Karpas-422 (cell line): ENCODE measurements at regions not wholly inside any gene's neighbourhood (a gene's known extent, or its start where the extent isn't known, plus 50 kb on each side); places are given as distances from the start of the nearest gene placed in this dataset.

ENCODE experiments used
- DNase-seq: peaks from one replicate; pipeline ENCODE4 v3.0.0-alpha.2; 2015
- H2AFZ ChIP-seq: fragments of 200-600 bp; sonication (generic); 2 replicates; pipeline ENCODE4 v1.6.1; 2014; ENCODE audit warnings: antibody characterized with exemption, low read length, mixed read lengths
- H3K27ac ChIP-seq: fragments of 200-600 bp; sonication (generic); 2 replicates; pipeline ENCODE4 v1.5.1; 2014; ENCODE audit warnings: mild to moderate bottlenecking, low read length, moderate library complexity
- H3K27me3 ChIP-seq: fragments of 200-600 bp; sonication (generic); 2 replicates; pipeline ENCODE4 v1.6.1; 2014; ENCODE audit warnings: low read length, mixed read lengths
- H3K36me3 ChIP-seq: fragments of 200-600 bp; sonication (generic); 2 replicates; pipeline ENCODE4 v1.6.1; 2014; ENCODE audit warnings: low read length, mixed read lengths; ENCODE audit not compliant: insufficient read depth
- H3K4me1 ChIP-seq: fragments of 200-600 bp; sonication (generic); 2 replicates; pipeline ENCODE4 v1.6.1; 2014; ENCODE audit warnings: mild to moderate bottlenecking, low read length, mixed read lengths
- H3K4me2 ChIP-seq: fragments of 200-600 bp; sonication (generic); 2 replicates; pipeline ENCODE4 v1.6.1; 2014; ENCODE audit warnings: low read length, low read depth, mild to moderate bottlenecking; ENCODE audit not compliant: poor library complexity, severe bottlenecking
- H3K4me3 ChIP-seq: fragments of 200-600 bp; sonication (generic); 2 replicates; pipeline ENCODE4 v1.5.1; 2014; ENCODE audit warnings: mild to moderate bottlenecking, antibody characterized with exemption, low read length, mixed read lengths
- H3K79me2 ChIP-seq: fragments of 200-600 bp; sonication (generic); 2 replicates; pipeline ENCODE4 v1.6.1; 2014; ENCODE audit warnings: mild to moderate bottlenecking, low read length, mixed read lengths
- H3K9ac ChIP-seq: fragments of 200-600 bp; sonication (generic); 2 replicates; pipeline ENCODE4 v1.6.0; 2014; ENCODE audit warnings: low read length
- H3K9me2 ChIP-seq: fragments of 200-600 bp; sonication (generic), shearing (Covaris generic); replicated peaks from 2 replicates; pipeline ENCODE4 v1.6.0; 2014; ENCODE audit warnings: mild to moderate bottlenecking, low read length, moderate library complexity; ENCODE audit not compliant: insufficient read depth
- H3K9me3 ChIP-seq: fragments of 300-700, 200-600 bp; sonication (generic); 2 replicates; pipeline ENCODE4 v1.6.1; 2014; ENCODE audit warnings: low read length, mixed read lengths
- H4K20me1 ChIP-seq: fragments of 200-600 bp; sonication (generic); 2 replicates; pipeline ENCODE4 v1.6.1; 2014; ENCODE audit warnings: mild to moderate bottlenecking, antibody characterized with exemption, low read length, low read depth; ENCODE audit not compliant: insufficient read depth

DNA sequence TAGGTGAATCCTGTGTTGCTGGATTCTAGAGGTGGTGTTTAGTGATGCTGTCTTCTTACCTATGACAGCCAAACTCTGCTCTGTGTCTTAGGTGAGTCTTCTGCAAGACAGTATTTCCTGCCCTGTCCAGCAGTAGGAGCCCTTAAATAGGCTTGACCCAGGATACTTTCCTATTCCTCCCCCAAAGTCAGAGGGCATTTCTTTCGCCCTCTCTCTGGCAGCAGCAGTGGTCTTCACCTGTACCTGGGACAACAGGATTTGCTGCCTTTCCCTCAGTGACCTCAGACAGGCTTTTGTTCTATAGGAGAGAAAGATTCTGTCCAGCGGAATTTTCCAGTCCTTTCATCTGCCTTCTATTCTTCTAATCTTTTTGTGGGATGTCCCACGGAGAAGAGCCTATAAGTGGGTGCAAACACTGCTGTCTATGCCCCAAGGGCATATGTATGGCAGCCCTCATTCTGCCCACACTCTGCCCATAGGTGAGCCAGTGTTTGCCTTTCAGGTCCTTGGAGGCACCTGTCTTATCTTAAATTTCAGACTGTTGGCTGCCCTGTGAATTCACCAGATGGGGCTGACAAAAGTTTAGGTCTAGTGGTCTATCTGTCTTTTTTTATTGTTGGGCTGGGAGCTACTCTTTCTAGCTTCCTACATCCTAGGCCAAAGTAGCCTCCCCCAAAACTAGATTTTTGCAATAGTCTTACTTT is 177.3 kb upstream of the SPOPL start:
- no peaks in the 10 kb centered on the region for H3K27me3 ChIP-seq
- no peaks in the 10 kb centered on the region for H3K36me3 ChIP-seq
- H3K9me3 ChIP-seq: no peaks in the 10 kb centered on the region
- no peak overlapping the region for H2AFZ ChIP-seq
- H3K9ac ChIP-seq: no peak overlapping the region
- H4K20me1 ChIP-seq: peaks cover 4% of the 10 kb centered on the region; the same call in 1 of the 2 replicates
- no peak overlapping the region for H3K27ac ChIP-seq
- H3K4me2 ChIP-seq: no peak overlapping the region
- no peaks in the 10 kb centered on the region for H3K9me2 ChIP-seq
- H3K79me2 ChIP-seq: no peaks in the 10 kb centered on the region
- no peak overlapping the region for H3K4me3 ChIP-seq
- no peak for DNase-seq
- no peaks in the 10 kb centered on the region for H3K4me1 ChIP-seq

GRCh38 chr2:138327967-138328366 is 173.6 kb upstream of the SPOPL start:
- H3K27me3 ChIP-seq: no peaks in the 10 kb centered on the region
- no peak overlapping the region for H3K4me3 ChIP-seq
- H3K9me2 ChIP-seq: no peaks in the 10 kb centered on the region
- H2AFZ ChIP-seq: no peak overlapping the region
- H3K4me1 ChIP-seq: no peaks in the 10 kb centered on the region
- DNase-seq: no peak
- H3K4me2 ChIP-seq: no peak overlapping the region
- no peak overlapping the region for H3K9ac ChIP-seq
- no peaks in the 10 kb centered on the region for H3K9me3 ChIP-seq
- peaks cover 4% of the 10 kb centered on the region; the same call in 1 of the 2 replicates for H4K20me1 ChIP-seq
- H3K27ac ChIP-seq: no peak overlapping the region
- H3K79me2 ChIP-seq: no peaks in the 10 kb centered on the region
- H3K36me3 ChIP-seq: no peaks in the 10 kb centered on the region

DNA sequence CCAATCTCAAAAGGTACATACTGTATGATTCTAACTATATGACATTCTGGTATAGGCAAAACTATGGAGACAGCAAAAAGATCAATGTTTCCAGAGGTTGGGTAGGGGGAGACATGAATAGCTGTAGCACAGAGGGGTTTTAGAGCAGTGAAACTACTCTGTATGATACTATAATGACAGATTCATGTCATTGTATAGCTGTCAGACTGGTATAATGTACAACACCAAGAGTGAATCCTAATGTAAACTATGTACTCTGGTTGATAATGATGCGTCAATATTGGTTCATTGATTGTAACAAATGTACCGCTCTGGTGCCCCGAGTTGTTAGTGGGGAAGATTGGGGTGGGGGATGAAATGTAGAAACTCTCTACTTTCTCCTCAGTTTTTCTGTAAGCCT is 172.4 kb upstream of the SPOPL start:
- no peak overlapping the region for H3K4me3 ChIP-seq
- H3K9ac ChIP-seq: no peak overlapping the region
- H2AFZ ChIP-seq: no peak overlapping the region
- no peaks in the 10 kb centered on the region for H3K36me3 ChIP-seq
- H3K4me2 ChIP-seq: no peak overlapping the region
- no peak for DNase-seq
- H4K20me1 ChIP-seq: peaks cover under 1% of the 10 kb centered on the region; the same call in 1 of the 2 replicates
- H3K9me3 ChIP-seq: no peaks in the 10 kb centered on the region
- H3K27ac ChIP-seq: no peak overlapping the region
- H3K9me2 ChIP-seq: no peaks in the 10 kb centered on the region
- H3K4me1 ChIP-seq: no peaks in the 10 kb centered on the region
- no peaks in the 10 kb centered on the region for H3K79me2 ChIP-seq
- no peaks in the 10 kb centered on the region for H3K27me3 ChIP-seq

DNA sequence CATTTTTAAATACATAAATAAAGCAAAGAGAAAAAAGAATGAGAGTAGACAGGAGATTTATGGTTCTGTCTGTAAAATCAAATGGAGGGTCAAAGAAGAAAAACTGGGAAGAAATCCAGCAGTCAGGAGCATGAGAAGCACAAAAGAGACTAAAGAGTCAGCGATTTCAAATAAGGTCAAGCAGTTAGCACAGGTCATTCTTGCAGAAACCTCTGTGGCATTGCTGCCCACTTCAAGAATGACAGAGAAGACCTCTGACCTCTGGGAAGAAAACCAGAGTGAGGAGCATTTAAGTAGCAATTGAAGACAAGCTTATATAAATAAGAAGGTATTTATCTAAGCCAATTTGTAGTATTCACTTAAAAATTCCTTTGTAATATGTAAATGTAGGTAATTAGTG is 172.0 kb upstream of the SPOPL start:
- Histone ChIP-seq H3K4me2 (no peak overlapping the region), H3K9ac (no peak overlapping the region), H3K27me3 (no peaks in the 10 kb centered on the region), H3K4me3 (no peak overlapping the region), H3K36me3 (no peaks in the 10 kb centered on the region), H4K20me1 (no peaks in the 10 kb centered on the region), H3K4me1 (no peaks in the 10 kb centered on the region), H3K79me2 (no peaks in the 10 kb centered on the region), H3K27ac (no peak overlapping the region), H3K9me3 (no peaks in the 10 kb centered on the region), H2AFZ (no peak overlapping the region), H3K9me2 (no peaks in the 10 kb centered on the region)
- no peak for DNase-seq

- Histone ChIP-seq H3K36me3 (no peaks in the 10 kb centered on the region), H3K9ac (no peak overlapping the region), H4K20me1 (no peaks in the 10 kb centered on the region)
These were observed 168.4 kb upstream of the SPOPL start for GRCh38 chr2:138333121-138333520.

DNA sequence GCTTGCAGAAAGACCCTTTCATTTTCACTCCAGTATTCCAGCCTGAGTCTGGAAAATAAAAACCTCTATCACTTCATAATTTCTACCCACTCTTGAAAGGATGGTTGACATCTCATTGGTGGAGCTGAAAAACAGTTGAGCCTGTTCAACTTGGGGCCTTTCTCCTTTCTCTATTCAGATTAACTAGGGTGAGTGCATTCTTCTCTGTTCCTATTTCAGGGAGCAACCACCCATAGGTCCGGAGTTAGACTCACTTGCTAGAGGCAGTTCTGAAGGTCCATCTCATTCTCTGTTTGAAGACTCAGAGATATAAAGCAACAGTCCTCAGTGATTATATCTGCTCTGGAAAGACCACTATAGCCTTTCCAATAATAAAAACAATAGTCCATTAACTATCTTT is 167.9 kb upstream of the SPOPL start:
- no peak overlapping the region for H3K9ac ChIP-seq
- H4K20me1 ChIP-seq: no peaks in the 10 kb centered on the region
- no peak overlapping the region for H3K27ac ChIP-seq
- no peaks in the 10 kb centered on the region for H3K79me2 ChIP-seq
- H3K27me3 ChIP-seq: no peaks in the 10 kb centered on the region
- no peak overlapping the region for H3K4me3 ChIP-seq
- DNase-seq: no peak
- H3K9me2 ChIP-seq: no peaks in the 10 kb centered on the region
- no peaks in the 10 kb centered on the region for H3K4me1 ChIP-seq
- no peaks in the 10 kb centered on the region for H3K36me3 ChIP-seq
- H2AFZ ChIP-seq: no peak overlapping the region
- no peak overlapping the region for H3K4me2 ChIP-seq
- no peaks in the 10 kb centered on the region for H3K9me3 ChIP-seq

More at GRCh38 chr2:138333121-138333520, 168.4 kb upstream of the SPOPL start:
- H2AFZ ChIP-seq: no peak overlapping the region
- H3K4me3 ChIP-seq: no peak overlapping the region
- no peaks in the 10 kb centered on the region for H3K9me3 ChIP-seq
- no peak overlapping the region for H3K27ac ChIP-seq
- no peaks in the 10 kb centered on the region for H3K9me2 ChIP-seq
- no peak for DNase-seq
- H3K4me2 ChIP-seq: no peak overlapping the region
- no peaks in the 10 kb centered on the region for H3K27me3 ChIP-seq
- H3K4me1 ChIP-seq: no peaks in the 10 kb centered on the region
- H3K79me2 ChIP-seq: no peaks in the 10 kb centered on the region

GRCh38 chr2:138334323-138334722 is 167.2 kb upstream of the SPOPL start:
- no peaks in the 10 kb centered on the region for H3K9me2 ChIP-seq
- H3K9ac ChIP-seq: no peak overlapping the region
- H3K27me3 ChIP-seq: no peaks in the 10 kb centered on the region
- DNase-seq: no peak
- H3K4me1 ChIP-seq: no peaks in the 10 kb centered on the region
- H2AFZ ChIP-seq: no peak overlapping the region
- H3K4me3 ChIP-seq: no peak overlapping the region
- no peaks in the 10 kb centered on the region for H3K36me3 ChIP-seq
- H3K4me2 ChIP-seq: no peak overlapping the region
- no peaks in the 10 kb centered on the region for H4K20me1 ChIP-seq
- H3K27ac ChIP-seq: no peak overlapping the region
- H3K79me2 ChIP-seq: no peaks in the 10 kb centered on the region
- no peaks in the 10 kb centered on the region for H3K9me3 ChIP-seq

GRCh38 chr2:138335036-138335435 is 166.5 kb upstream of the SPOPL start:
- Histone ChIP-seq H3K9me2 (no peaks in the 10 kb centered on the region), H3K9ac (no peak overlapping the region), H3K36me3 (no peaks in the 10 kb centered on the region), H3K79me2 (no peaks in the 10 kb centered on the region), H2AFZ (no peak overlapping the region), H3K4me3 (no peak overlapping the region), H3K27me3 (no peaks in the 10 kb centered on the region), H4K20me1 (no peaks in the 10 kb centered on the region), H3K4me2 (no peak overlapping the region), H3K9me3 (no peaks in the 10 kb centered on the region), H3K4me1 (no peaks in the 10 kb centered on the region), H3K27ac (no peak overlapping the region)
- DNase-seq: no peak
